ENCODE measurements at regions not wholly inside any gene's neighbourhood (a gene's known extent, or its start where the extent isn't known, plus 50 kb on each side); places are given as distances from the start of the nearest gene placed in this dataset.

GRCh38 chr14:22513066-22513812 is 75.8 kb downstream of the DAD1 start:
- H3K27me3 Mint-ChIP-seq (ENCODE audit: unreplicated experiment) = peaks cover 12% of the 10 kb centered on the region
- CTCF ChIA-PET = no interaction called here
- DNase-seq = no peak
- TF ChIP-seq CTCF (IDR thresholded peaks at IDR 0.05; ENCODE audit: unreplicated experiment) = no peak
- intact Hi-C loops (cut with micrococcal nuclease; ENCODE audit: unreplicated experiment) = no loop called here
- H3K4me1 Mint-ChIP-seq (ENCODE audit: low read depth, unreplicated experiment) = no peaks in the 10 kb centered on the region
- BruUV-seq (replicated peaks) = no TSS peak
- H3K4me3 Mint-ChIP-seq (ENCODE audit: low read depth, unreplicated experiment) = no peak overlapping the region
- H3K36me3 Mint-ChIP-seq (ENCODE audit: insufficient read depth, unreplicated experiment) = no peaks in the 10 kb centered on the region
- no peaks in the 10 kb centered on the region for H3K9me3 Mint-ChIP-seq (ENCODE audit: low read depth, unreplicated experiment)
- H3K27ac Mint-ChIP-seq (ENCODE audit: unreplicated experiment) = no peak overlapping the region

- no peak overlapping the region for H3K27ac Mint-ChIP-seq (ENCODE audit: unreplicated experiment)
- DNase-seq = no peak
- intact Hi-C loops (cut with micrococcal nuclease; ENCODE audit: unreplicated experiment) = no loop called here
- H3K4me3 Mint-ChIP-seq (ENCODE audit: low read depth, unreplicated experiment) = no peak overlapping the region
- H3K4me1 Mint-ChIP-seq (ENCODE audit: low read depth, unreplicated experiment) = no peaks in the 10 kb centered on the region
- H3K36me3 Mint-ChIP-seq (ENCODE audit: insufficient read depth, unreplicated experiment) = no peaks in the 10 kb centered on the region
- CTCF ChIA-PET = interaction anchor here (0.7 kb wide), 1 partner anchor 12 kb away, joined by 4 read pairs; no protein-coding TSS in a partner anchor
- BruUV-seq (replicated peaks) = no TSS peak
- H3K27me3 Mint-ChIP-seq (ENCODE audit: unreplicated experiment) = peaks cover 5% of the 10 kb centered on the region
- TF ChIP-seq CTCF (IDR thresholded peaks at IDR 0.05; ENCODE audit: unreplicated experiment) = no peak
- H3K9me3 Mint-ChIP-seq (ENCODE audit: low read depth, unreplicated experiment) = no peaks in the 10 kb centered on the region
Observed at GRCh38 chr14:22512106-22512814, 76.8 kb downstream of the DAD1 start.

GRCh38 chr14:22510527-22511110 is 78.4 kb downstream of the DAD1 start:
- intact Hi-C loops (cut with micrococcal nuclease; ENCODE audit: unreplicated experiment) = no loop called here
- CTCF ChIA-PET = interaction anchor here (0.7 kb wide), 1 partner anchor 122 kb away, joined by 4 read pairs; no protein-coding TSS in a partner anchor
- H3K27ac Mint-ChIP-seq (ENCODE audit: unreplicated experiment) = no peak overlapping the region
- H3K9me3 Mint-ChIP-seq (ENCODE audit: low read depth, unreplicated experiment) = no peaks in the 10 kb centered on the region
- H3K4me1 Mint-ChIP-seq (ENCODE audit: low read depth, unreplicated experiment) = no peaks in the 10 kb centered on the region
- no peaks in the 10 kb centered on the region for H3K36me3 Mint-ChIP-seq (ENCODE audit: insufficient read depth, unreplicated experiment)
- peaks cover 19% of the 10 kb centered on the region for H3K27me3 Mint-ChIP-seq (ENCODE audit: unreplicated experiment)
- no peak for DNase-seq
- no peak for TF ChIP-seq CTCF (IDR thresholded peaks at IDR 0.05; ENCODE audit: unreplicated experiment)
- no peak overlapping the region for H3K4me3 Mint-ChIP-seq (ENCODE audit: low read depth, unreplicated experiment)
- BruUV-seq (replicated peaks) = no TSS peak

GRCh38 chr14:22509751-22510300 is 79.2 kb downstream of the DAD1 start:
- Mint-ChIP-seq H3K27me3 (ENCODE audit: unreplicated experiment) (peaks cover 21% of the 10 kb centered on the region), H3K27ac (ENCODE audit: unreplicated experiment) (no peak overlapping the region), H3K36me3 (ENCODE audit: insufficient read depth, unreplicated experiment) (no peaks in the 10 kb centered on the region), H3K4me3 (ENCODE audit: low read depth, unreplicated experiment) (no peak overlapping the region), H3K4me1 (ENCODE audit: low read depth, unreplicated experiment) (no peaks in the 10 kb centered on the region), H3K9me3 (ENCODE audit: low read depth, unreplicated experiment) (no peaks in the 10 kb centered on the region)
- intact Hi-C loops (cut with micrococcal nuclease; ENCODE audit: unreplicated experiment) = no loop called here
- no TSS peak for BruUV-seq (replicated peaks)
- CTCF ChIA-PET = interaction anchor here (0.7 kb wide), 2 partner anchors 41 to 121 kb away, joined by 3 to 4 read pairs; no protein-coding TSS in a partner anchor
- TF ChIP-seq CTCF (IDR thresholded peaks at IDR 0.05; ENCODE audit: unreplicated experiment) = no peak
- DNase-seq = no peak

Measured in Calu3 (cell line).